SH-SY5Y (cell line): ENCODE measurements at regions not wholly inside any gene's neighbourhood (a gene's known extent, or its start where the extent isn't known, plus 50 kb on each side); places are given as distances from the start of the nearest gene placed in this dataset.

Source experiments
- GATA2 ChIP-seq: IDR thresholded peaks from 2 replicates; pipeline ENCODE4 v1.6.1; 2011; ENCODE audit warnings: mild to moderate bottlenecking, low read depth, low read length
- GATA3 ChIP-seq: IDR thresholded peaks from 2 replicates; pipeline ENCODE4 v1.6.1; 2011; ENCODE audit warnings: low read depth, mild to moderate bottlenecking, low read length, moderate library complexity

GRCh38 chr5:145443366-145443765 is 391.8 kb downstream of the PRELID2 start:
- no peak for TF ChIP-seq GATA3
- no peak for TF ChIP-seq GATA2
